Endothelial cell (in vitro differentiated cells): ENCODE measurements at regions not wholly inside any gene's neighbourhood (a gene's known extent, or its start where the extent isn't known, plus 50 kb on each side); places are given as distances from the start of the nearest gene placed in this dataset.

Source experiments
- DNase-seq: peaks from one replicate; pipeline ENCODE4 v3.0.0; 2021; ENCODE audit warnings: low spot score
- H3K27ac Mint-ChIP-seq: one replicate; pipeline ENCODE4 v1.8.0; 2021; ENCODE audit warnings: mixed read lengths, inconsistent platforms; ENCODE audit not compliant: unreplicated experiment
- H3K27me3 Mint-ChIP-seq: one replicate; pipeline ENCODE4 v1.8.0; 2021; ENCODE audit warnings: mild to moderate bottlenecking, moderate library complexity, mixed read lengths, inconsistent platforms; ENCODE audit not compliant: unreplicated experiment
- H3K36me3 Mint-ChIP-seq: one replicate; pipeline ENCODE4 v1.8.0; 2021; ENCODE audit warnings: mild to moderate bottlenecking, low read depth, mixed read lengths, inconsistent platforms; ENCODE audit not compliant: unreplicated experiment
- H3K4me1 Mint-ChIP-seq: one replicate; pipeline ENCODE4 v1.8.0; 2021; ENCODE audit warnings: mild to moderate bottlenecking, mixed read lengths, inconsistent platforms; ENCODE audit not compliant: unreplicated experiment
- H3K4me3 Mint-ChIP-seq: one replicate; pipeline ENCODE4 v1.8.0; 2021; ENCODE audit warnings: mild to moderate bottlenecking, mixed read lengths, inconsistent platforms; ENCODE audit not compliant: unreplicated experiment
- H3K9me3 Mint-ChIP-seq: one replicate; pipeline ENCODE4 v1.8.0; 2021; ENCODE audit warnings: mixed read lengths, inconsistent platforms; ENCODE audit not compliant: unreplicated experiment
- CTCF ChIP-seq: fragments of 200-600 bp; sonication (generic); IDR thresholded peaks from one replicate; pipeline ENCODE4 v1.5.0; 2021; ENCODE audit warnings: antibody characterized with exemption; ENCODE audit not compliant: unreplicated experiment

GRCh38 chr22:25374869-25375268 is 155.4 kb downstream of the CRYBB2 start:
- Mint-ChIP-seq H3K4me1 (peaks cover 5% of the 10 kb centered on the region), H3K36me3 (peaks cover 10% of the 10 kb centered on the region), H3K27me3 (peaks cover 12% of the 10 kb centered on the region), H3K27ac (no peak overlapping the region), H3K4me3 (peak overlapping the region; percentile 27), H3K9me3 (no peaks in the 10 kb centered on the region)
- no peak for DNase-seq
- no peak for TF ChIP-seq CTCF

GRCh38 chr22:25375683-25376082 is 156.2 kb downstream of the CRYBB2 start:
- Mint-ChIP-seq H3K36me3 (peaks cover 10% of the 10 kb centered on the region), H3K4me1 (peaks cover 5% of the 10 kb centered on the region), H3K9me3 (no peaks in the 10 kb centered on the region), H3K27me3 (peaks cover 12% of the 10 kb centered on the region), H3K4me3 (no peak overlapping the region), H3K27ac (no peak overlapping the region)
- TF ChIP-seq CTCF = no peak
- DNase-seq = peak; percentile 49

GRCh38 chr22:25377699-25378098 is 158.3 kb downstream of the CRYBB2 start:
- H3K27me3 Mint-ChIP-seq = peaks cover 11% of the 10 kb centered on the region

GRCh38 chr22:25380122-25380747 is 160.8 kb downstream of the CRYBB2 start:
- Mint-ChIP-seq H3K27me3 (peaks cover 2% of the 10 kb centered on the region), H3K4me1 (peaks cover 10% of the 10 kb centered on the region), H3K4me3 (no peak overlapping the region), H3K27ac (no peak overlapping the region), H3K9me3 (no peaks in the 10 kb centered on the region), H3K36me3 (peaks cover 19% of the 10 kb centered on the region)
- no peak for TF ChIP-seq CTCF
- DNase-seq = no peak

More at GRCh38 chr22:25377699-25378098, 158.3 kb downstream of the CRYBB2 start:
- no peaks in the 10 kb centered on the region for H3K9me3 Mint-ChIP-seq
- DNase-seq = no peak
- peaks cover 9% of the 10 kb centered on the region for H3K4me1 Mint-ChIP-seq
- no peak overlapping the region for H3K27ac Mint-ChIP-seq
- no peak for TF ChIP-seq CTCF
- H3K4me3 Mint-ChIP-seq = no peak overlapping the region
- H3K36me3 Mint-ChIP-seq = peaks cover 19% of the 10 kb centered on the region

- no peak for DNase-seq
- no peak for TF ChIP-seq CTCF
- H3K9me3 Mint-ChIP-seq = no peaks in the 10 kb centered on the region
- peaks cover 6% of the 10 kb centered on the region for H3K27me3 Mint-ChIP-seq
- peaks cover 35% of the 10 kb centered on the region for H3K4me1 Mint-ChIP-seq
- peak overlapping the region; percentile 57 for H3K27ac Mint-ChIP-seq
- H3K4me3 Mint-ChIP-seq = no peak overlapping the region
- peaks cover 18% of the 10 kb centered on the region for H3K36me3 Mint-ChIP-seq
These were observed 163.3 kb downstream of the CRYBB2 start for GRCh38 chr22:25382762-25383161.
